HG03575 (cell line): ENCODE measurements at regions not wholly inside any gene's neighbourhood (a gene's known extent, or its start where the extent isn't known, plus 50 kb on each side); places are given as distances from the start of the nearest gene placed in this dataset.
"Not testable (repeated sequence)": the region's sequence is repeated elsewhere in the genome, so short reads cannot be mapped to it uniquely, and the experiment has no call there.

ENCODE experiments used
- ATAC-seq: cut with Tn5 transposase; IDR thresholded peaks from one replicate; pipeline ENCODE4 v1.9.1; 2021; ENCODE audit not compliant: unreplicated experiment, insufficient number of reproducible peaks, low FRiP score; ENCODE audit errors: extremely low read depth

- ATAC-seq, result no peak
These were observed 119.2 kb upstream of the CCN2 start for GRCh38 chr6:132070356-132070755.

DNA sequence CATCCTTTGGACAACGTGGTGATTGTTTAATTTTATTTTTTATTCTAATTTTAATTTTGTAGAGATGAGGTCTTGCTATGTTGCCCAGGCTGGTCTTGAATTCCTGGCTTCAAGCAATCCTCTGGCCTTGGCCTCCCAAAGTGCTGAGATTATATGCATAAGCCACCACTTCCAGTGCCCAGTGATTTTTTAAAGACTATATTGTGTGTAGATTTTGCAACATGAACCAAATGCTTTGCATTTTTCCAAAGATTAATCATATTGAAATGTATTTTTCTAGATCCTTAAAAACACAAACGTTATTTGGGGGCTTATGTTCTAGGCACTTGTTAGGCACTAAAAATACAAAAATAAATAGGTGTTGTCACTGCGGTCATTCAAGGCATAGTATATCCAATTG is 117.6 kb upstream of the CCN2 start:
- ATAC-seq, result no peak

DNA sequence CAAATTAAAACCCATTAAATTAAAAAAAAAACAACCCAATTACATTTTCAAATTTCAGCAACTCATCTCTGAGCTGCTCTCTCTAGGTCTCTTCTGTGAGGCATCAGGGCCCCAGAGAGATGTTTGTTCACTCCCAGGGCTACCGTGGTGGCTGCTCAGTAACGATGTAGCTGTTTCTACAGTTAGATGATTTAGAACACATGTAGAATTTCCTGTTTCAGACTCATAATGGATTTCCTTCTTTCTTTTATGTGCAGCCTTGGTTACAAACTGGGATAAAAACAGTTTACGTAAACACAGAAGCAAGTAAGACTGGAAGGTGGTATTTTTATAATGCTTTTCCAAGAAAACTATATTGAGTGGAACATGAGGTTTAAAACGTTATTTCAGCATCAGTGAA is 116.1 kb upstream of the CCN2 start:
- no peak for ATAC-seq

- ATAC-seq, result no peak
These were observed 114.4 kb upstream of the CCN2 start for GRCh38 chr6:132065556-132065955.

DNA sequence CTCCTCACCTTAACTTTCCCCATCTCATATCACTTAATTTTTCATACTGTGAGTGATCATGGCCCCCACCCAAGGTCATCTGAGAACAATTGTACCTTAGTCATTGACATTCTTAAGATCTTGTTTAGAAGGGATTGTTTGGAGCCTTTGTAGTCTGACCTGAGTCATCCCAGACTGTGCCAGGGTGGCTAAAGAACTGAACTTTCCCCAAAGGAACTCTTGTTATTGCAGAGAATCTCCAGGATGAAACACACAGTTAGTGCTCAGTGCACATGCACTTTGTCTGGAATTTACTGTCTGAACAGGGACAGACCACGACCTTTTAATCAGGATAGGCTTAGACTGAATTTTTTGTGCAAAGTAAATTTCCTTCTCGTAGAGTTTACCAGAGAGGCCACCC is 112.6 kb upstream of the CCN2 start:
- ATAC-seq, result no peak

- no peak for ATAC-seq
These were observed 112.0 kb upstream of the CCN2 start for GRCh38 chr6:132063204-132063603.

DNA sequence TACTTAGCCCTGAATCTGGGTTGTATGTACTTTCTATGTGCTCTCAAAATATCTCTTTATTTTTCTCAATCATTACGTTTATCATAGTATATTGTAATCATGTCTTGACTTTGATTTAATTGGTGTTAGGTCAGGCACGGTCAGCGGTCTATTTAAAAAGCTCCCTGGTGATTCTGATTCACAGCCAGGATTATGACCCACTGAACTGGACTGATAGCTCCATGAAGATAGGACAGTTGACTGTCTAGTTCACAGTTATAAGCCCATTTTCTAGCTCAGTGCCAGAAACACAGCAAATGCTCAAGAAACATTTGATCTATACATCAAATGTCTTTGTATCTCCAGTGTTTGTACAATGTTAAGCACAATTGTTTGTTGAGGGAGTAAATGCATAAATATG is 111.5 kb upstream of the CCN2 start:
- no peak for ATAC-seq

DNA sequence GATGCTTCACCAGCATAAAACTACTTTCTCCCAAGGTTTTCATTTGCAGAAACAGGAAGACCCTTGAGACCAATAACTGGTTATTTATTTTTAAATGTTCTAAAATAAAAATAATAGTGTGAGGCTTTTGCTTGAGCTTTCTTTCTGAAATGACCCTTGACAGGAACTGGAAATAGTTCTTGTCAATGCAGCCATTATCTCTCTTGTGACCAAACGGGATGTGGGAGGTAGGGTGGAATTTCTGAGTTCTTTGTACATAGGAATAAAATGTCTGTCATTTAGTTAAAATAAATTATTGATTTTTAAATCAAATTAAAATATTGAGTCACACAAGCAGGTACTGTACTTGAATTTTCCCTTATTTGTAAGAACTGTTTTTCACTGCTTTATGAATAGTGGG is 110.2 kb upstream of the CCN2 start:
- no peak for ATAC-seq

DNA sequence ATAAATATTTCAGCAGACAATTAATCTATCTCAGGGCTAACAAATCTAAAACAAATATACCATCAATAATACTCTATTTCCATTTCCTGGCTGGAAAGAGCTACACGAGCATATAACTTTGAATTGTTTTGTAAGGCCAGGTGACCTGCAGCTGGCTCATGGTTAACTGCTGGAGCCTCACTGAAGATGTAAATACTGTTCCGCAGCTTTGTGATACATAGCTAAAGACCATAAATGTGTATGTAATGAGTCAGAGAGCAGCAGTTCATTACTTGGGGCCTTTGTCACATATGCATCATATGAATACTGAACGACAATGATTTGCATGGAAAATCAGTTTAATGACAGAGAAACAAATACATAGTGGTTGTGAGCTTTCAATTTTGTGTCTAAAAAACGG is 109.4 kb upstream of the CCN2 start:
- no peak for ATAC-seq

DNA sequence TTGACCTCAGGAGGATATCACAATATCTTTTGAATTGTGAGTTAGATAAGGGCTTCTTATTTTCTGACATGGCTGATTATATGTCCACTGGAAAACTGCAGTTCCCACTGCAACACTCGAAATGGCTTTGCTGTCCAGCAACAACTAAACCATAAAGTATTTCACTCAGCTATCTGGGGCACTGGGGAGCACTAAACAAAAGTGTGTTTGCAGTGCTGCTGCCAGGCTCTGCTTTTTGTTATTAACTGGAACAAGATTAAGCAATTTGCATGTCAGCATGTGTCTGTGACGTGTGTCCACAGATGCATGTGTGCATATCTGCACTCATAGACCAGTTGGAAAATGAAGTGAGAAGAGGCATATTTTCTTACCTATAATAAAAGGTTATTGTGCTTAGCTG is 107.8 kb upstream of the CCN2 start:
- ATAC-seq, result no peak

GRCh38 chr6:132054525-132054924 is 103.4 kb upstream of the CCN2 start:
- ATAC-seq, result no peak

DNA sequence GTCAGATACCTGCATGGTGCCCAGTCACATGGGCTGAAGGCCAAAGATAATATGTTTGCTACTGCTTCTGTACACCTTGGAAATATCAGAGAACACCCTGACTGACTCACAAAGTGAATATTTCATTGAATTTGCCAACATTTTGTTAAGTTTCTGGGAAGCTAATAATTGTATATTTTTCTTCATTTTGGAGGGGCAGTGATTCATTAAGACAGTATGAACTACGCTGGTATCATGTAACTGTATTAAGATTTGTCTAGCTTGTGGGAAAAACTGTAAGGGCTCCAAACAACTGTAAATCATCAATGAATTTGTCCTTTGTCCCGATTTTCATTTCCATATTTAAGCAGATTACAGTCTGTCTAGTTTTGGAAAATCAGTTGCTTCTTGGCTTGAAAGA is 102.3 kb upstream of the CCN2 start:
- no peak for ATAC-seq

- ATAC-seq, result no peak
These were observed 100.9 kb upstream of the CCN2 start for GRCh38 chr6:132052096-132052495.

DNA sequence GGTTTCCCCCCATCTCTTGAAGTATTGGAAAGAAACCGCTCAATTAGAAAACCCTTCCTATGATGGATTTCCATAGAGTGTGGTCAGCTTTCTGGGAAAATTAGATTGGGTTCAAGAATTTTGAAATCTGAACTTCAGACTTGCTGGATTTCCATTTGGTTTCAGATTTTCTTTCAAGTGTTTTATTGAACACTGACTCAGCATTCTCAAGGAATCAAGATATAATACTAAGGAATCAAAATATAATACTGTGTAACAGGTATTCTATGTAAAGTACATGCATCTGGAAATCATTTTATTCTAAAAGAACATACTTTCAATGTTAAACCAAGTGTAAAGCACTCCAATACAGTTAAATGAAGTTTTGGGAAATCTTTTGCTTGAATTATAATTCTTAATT is 94.7 kb upstream of the CCN2 start:
- ATAC-seq, result no peak

GRCh38 chr6:132043148-132043547 is 92.0 kb upstream of the CCN2 start:
- no peak for ATAC-seq

GRCh38 chr6:132041706-132042105 is 90.5 kb upstream of the CCN2 start:
- no peak for ATAC-seq

GRCh38 chr6:132028029-132028428 is 76.9 kb upstream of the CCN2 start:
- ATAC-seq, result no peak

- no peak for ATAC-seq
These were observed 74.3 kb upstream of the CCN2 start for GRCh38 chr6:132025468-132025867.

DNA sequence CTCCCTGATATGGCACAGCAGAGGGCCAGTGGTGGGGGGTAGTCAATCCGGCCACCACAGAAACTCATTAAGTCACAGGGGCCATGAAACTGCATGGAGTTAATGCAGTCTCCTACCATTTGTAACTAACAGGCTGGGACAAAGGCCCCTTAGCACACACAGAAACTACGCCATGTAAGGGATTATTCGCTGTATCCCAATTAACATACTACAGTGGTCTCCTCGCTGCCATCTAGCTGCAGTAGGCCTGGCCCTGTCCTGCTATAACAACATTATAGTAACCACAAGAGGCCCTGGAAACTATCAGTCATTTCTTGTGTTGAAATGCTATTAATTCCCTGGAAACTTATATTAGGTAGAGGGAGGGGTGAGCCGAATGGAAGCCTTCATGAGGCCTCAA is 72.3 kb upstream of the CCN2 start:
- no peak for ATAC-seq

DNA sequence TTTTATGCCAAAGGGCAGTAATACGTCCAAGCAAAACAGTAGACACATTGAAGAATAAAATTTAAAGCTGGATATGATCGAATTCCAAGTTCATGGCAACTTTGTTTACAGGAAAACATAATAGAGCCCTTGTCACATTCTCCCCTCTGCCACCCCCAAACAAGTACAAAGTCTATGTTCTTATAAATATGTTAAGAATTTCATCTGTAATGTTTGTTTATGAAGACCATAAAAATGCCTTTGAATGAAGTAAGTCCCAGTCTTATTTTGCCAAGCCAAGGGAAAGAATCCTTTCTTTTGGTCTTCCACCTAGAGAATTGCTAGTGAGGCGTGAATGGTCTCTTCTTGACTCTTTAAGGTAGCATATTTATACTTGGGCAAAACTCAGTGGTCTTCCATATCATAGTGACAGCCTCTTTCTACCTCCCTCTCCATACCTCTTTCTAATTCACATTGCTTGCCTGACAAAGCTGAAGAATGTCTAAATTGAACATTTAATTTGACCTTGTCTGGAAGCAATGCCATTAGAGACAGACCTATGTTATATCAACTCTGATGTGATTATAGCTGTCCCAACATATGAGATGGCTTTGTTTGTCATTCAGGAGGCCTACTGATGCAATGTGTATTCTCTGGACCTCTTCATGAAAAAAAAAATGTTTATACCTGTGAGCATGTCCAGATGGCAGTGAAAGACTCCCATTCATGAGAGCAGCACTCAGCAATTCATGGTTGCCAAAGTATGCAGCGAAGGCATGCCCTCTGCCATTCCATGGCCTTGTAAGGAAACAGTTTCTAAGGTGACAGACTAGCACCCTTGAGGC is 70.6 kb upstream of the CCN2 start:
- ATAC-seq, result no peak

DNA sequence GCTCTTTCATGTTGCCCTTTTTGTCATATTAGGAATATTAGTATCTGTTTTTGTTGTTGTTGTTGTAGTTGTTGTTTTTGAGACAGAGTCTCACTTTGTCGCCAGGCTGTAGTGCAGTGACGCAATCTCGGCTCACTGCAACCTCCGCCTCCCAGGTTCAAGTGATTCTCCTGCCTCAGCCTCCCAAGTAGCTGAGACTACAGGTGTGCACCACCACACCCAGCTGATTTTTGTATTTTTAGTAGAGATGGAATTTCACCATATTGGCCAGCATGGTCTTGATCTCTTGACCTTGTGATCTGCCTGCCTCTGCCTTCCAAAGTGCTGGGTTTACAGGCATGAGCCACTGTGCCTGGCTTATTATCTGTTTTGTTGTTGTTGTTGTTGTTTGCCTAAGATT is 69.7 kb upstream of the CCN2 start:
- not testable (repeated sequence) for ATAC-seq
